NOMO-1 treated with DMSO at 0.1 percent for 48 hours (cell line): ENCODE measurements at regions not wholly inside any gene's neighbourhood (a gene's known extent, or its start where the extent isn't known, plus 50 kb on each side); places are given as distances from the start of the nearest gene placed in this dataset.

Source experiments
- DNase-seq: peaks from one replicate; lab custom pipeline; 2025; ENCODE audit not compliant: unreplicated experiment; lab: John Stamatoyannopoulos, UW

DNA sequence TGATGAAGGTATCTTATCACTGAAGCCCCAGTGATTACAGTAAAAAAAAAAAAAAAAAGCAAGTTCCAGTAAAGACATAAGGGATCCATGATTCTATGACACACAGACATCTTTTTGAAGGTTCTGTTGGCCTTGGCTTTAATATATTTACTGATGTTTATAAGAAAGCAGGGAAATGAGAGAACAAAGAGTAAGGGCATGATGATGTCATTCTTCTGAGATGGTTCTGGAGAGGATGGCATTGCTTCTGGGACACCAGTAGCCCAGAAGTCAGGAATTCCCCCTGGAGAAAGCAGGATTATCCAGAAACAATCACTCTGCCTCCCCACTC, 233.6 kb downstream of the FAM76B start:
- DNase-seq: no peak

DNA sequence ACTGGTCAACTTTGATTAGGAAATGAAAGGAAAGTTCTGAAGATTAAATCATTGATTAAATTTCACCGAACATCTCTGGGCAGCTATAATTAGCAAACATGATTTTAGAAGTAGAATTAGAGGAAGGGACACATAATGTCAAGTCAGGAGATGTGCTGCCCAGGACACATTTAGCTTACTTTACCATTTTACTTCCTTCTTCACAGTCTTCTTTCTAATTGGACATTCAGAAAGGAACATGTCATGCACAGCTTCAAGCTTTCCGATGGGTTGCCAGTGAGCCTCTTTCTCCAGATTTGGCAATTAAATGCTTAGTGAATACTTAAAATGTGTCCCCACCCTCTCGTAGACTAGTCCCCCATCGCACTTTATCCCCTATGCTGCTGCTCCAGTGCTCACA, 234.7 kb downstream of the FAM76B start:
- DNase-seq: peak; percentile 2

GRCh38 chr11:95549301-95549700, 240.3 kb downstream of the FAM76B start:
- no peak for DNase-seq

GRCh38 chr11:95548416-95548815, 241.2 kb downstream of the FAM76B start:
- DNase-seq: no peak

- no peak for DNase-seq
These were observed 241.6 kb downstream of the FAM76B start for GRCh38 chr11:95547976-95548375.

- no peak for DNase-seq
These were observed 242.4 kb downstream of the FAM76B start for GRCh38 chr11:95547186-95547585.

DNA sequence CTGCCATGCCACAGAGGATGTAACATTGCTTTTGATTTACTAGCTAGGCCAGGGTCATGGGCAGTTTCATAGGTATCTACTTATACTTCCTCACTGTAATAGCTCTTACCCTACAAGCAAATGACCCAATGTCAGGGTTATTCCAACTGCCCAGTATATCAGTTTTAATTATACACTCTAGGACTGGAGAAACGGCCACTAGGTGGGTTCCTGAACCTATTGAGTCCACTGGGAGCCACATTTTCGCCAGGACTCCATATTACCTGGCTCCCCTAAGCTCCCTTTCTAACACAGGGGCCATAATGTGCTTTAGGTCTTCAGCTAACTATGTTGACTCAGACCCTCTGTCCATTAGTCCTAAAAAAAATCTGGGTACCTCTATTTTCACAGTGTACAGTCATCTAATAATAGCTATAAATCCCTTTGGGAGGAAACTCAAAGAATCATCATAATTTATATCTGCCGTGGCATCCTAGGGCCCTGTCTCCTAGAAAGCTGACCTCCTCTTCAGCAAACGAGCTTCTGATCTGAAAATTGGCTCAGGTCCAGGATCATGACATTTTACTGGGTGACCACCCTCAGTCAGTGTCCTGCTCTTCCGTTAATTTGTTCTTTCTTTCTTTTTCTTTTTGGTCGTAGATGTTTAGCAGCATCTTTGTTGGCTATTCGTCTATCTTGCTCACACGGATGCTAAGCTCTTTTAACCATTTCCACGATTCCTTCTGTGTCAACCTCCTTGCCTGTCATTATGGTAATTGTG, 244.3 kb downstream of the FAM76B start:
- no peak for DNase-seq

- no peak for DNase-seq
These were observed 245.3 kb downstream of the FAM76B start for GRCh38 chr11:95544095-95544856.

DNA sequence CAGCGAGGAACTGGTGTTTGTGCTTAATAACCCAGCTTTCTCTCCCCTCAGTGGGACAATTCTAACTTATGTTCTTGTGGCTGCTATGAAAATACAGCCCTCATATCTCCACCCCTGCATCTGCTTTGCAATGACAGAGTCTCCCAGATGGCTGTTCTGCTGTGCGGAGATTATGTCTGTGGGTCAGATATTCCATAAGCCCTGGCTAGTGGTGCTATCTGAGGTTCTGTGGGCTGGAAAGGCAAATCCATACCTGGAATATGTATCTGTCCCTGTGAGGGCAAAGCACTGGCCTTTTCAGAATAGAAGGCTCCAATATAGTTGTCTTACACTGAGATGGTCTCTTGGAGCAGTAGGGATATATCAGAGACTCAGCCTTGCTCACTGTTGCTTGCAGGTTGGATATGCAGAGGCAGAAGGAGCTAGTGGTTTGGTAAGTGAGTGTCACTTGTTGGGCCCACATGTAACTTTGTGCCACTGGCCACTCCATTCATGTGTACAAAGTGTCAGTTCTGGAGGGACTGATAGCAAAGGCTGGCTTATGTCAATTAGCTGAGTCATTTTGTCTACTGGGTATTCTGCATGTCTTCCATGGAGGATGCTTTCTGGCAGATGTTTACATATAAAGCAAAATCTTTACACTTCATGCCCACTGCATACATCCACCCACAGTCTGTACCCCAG, 246.6 kb downstream of the FAM76B start:
- no peak for DNase-seq

- DNase-seq: no peak
These were observed 247.9 kb downstream of the FAM76B start for GRCh38 chr11:95541715-95542114.

- no peak for DNase-seq
These were observed 253.4 kb downstream of the FAM76B start for GRCh38 chr11:95536047-95536690.

DNA sequence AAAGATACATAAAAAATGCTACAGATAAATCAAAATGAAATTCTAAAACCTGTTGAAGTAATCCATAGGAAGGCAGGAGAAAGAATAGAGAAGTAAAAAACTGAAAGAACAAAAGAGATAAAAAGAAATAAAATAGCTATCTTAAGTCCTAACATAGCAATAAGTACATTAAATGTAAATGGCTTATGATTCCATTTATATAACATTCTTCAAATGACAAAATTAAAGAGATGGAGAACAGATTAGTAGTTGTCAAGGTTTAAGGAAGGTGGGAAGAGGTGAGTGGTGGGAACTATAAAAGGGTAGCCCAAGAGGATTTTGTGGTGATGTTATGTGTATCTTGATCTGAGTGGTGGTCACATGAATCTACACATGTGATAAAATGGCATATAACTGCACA, 254.8 kb downstream of the FAM76B start:
- DNase-seq: no peak

- no peak for DNase-seq
These were observed 255.4 kb downstream of the FAM76B start for GRCh38 chr11:95534226-95534625.

- peak; percentile 29 for DNase-seq
These were observed 258.5 kb downstream of the FAM76B start for GRCh38 chr11:95531116-95531515.

- no peak for DNase-seq
These were observed 265.1 kb downstream of the FAM76B start for GRCh38 chr11:95524314-95525036.

GRCh38 chr11:95522874-95523273, 266.7 kb downstream of the FAM76B start:
- no peak for DNase-seq

- no peak for DNase-seq
These were observed 267.7 kb downstream of the FAM76B start for GRCh38 chr11:95521862-95522261.

DNA sequence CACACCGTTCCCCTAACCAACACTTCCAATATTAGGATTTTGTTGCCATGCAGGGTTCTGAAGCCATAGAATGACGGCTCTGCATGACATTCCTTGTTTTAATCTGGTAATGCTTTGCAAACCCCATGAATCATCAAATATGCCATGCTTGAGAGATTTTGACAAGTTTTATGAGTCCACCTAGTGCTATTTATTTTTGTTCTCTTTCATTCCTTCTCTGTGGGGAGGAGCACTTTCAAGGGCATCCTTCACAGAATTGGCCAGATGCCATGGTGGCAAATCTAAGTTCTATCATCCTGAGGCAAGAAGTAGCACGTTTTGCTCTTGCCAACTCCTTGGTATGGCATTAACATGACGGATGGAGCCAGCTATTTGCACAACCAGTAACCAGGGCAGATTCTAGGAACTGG, 268.4 kb downstream of the FAM76B start:
- no peak for DNase-seq

DNA sequence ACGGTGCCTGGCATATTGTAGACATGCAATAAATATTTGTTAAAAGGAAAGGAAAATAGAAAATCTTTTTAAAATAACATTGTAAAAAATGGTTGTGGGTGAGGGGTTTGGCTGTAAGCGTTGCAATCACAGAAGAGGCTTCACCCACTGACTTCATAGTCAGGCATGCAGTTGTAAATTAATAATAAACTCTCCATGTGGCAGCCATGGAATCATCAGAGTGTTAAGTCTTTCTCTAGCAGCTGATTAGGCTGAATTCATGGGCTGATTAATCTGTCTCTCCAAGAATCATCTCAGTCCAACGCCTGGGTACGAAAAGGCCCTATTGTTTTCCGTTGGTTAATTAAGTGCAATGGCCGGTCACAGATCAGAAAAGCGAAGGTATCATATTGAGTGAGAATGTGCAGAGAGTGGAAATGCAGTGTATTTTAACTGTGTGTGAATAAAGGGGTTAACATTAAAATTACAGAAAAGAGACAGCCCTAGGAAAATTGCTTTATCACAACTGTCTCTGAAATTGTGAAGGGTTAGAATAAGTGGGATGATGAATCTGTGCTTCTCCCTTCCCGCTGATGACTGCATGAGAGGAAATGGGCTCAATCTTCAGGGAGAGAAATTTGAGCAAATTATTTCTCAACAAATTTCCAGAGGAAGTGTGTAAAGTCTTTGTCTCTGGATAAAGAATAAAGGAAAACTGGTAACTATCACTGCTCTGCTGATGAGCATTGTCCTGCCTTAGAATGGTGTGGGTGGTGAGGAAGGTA, 269.0 kb downstream of the FAM76B start:
- no peak for DNase-seq

- no peak for DNase-seq
These were observed 269.7 kb downstream of the FAM76B start for GRCh38 chr11:95519912-95520311.
